AG20443 (cell line): ENCODE measurements at regions not wholly inside any gene's neighbourhood (a gene's known extent, or its start where the extent isn't known, plus 50 kb on each side); places are given as distances from the start of the nearest gene placed in this dataset.
"Not testable (repeated sequence)": the region's sequence is repeated elsewhere in the genome, so short reads cannot be mapped to it uniquely, and the experiment has no call there.

Experiments used
- DNase-seq: peaks from one replicate; pipeline ENCODE4 v3.0.0; 2012; ENCODE audit warnings: low spot score, mixed read lengths

GRCh38 chr10:53430974-53431373 lies 658.4 kb upstream of the MBL2 start:
- DNase-seq: no peak

GRCh38 chr10:53430127-53430891 lies 657.7 kb upstream of the MBL2 start:
- DNase-seq: no peak

- DNase-seq: no peak
These were observed 649.8 kb upstream of the MBL2 start for GRCh38 chr10:53422223-53422888.

DNA sequence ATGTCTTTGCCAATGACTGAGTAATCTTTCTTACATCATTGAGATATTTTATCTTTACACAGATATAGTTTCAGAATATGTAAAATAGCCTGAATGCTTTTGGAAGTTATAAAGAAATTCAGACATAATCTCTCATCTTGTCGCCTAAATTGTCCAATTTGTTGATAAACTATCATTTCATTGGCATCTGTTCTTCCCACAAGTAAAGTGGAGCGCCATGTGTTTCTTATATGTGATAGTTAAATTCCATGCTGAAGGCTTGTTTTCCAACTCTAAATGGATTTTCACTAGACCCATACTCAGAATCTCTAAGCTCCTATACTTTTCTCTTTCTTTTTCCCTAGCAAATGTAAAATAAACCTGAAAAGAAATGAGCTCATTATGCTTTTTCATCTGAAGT lies 640.1 kb upstream of the MBL2 start:
- no peak for DNase-seq

GRCh38 chr10:53406532-53406931 lies 633.9 kb upstream of the MBL2 start:
- no peak for DNase-seq

DNA sequence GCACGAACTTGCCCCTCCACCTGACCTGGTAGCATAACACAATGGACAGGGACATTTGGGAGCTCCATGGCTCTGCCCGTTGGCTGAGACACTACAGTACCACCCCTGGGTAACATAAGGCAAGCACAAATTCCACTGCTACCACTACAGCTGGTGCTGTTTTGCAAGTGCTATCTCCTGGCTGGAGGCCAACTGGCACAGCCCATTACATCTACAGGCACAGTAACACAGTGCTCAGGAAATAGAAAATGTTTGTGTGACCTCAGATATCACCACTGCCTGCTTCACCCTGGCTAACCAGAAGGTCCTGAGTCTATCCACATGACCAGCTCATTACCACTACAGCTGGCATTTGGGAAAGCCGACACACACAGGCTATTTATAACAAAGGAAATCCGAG lies 631.1 kb upstream of the MBL2 start:
- DNase-seq: no peak

- no peak for DNase-seq
These were observed 630.0 kb upstream of the MBL2 start for GRCh38 chr10:53402594-53402993.

DNA sequence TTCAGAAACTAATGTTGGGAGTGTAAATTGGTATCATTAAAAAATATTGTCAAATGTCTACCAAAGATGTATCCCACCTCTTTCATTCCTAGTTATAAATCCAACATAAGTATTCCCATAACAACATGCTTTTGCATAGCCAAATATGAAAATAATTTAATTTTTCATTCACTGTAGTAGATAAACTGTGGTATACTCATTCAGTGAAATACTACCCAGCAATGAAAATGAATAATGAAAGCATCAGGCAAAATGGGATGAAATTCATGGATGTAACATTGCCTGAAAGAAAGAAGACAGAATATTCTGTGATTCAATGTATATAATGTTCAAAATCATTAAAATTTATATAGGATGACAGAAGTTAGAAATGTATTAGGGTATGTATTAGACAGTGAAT lies 629.0 kb upstream of the MBL2 start:
- no peak for DNase-seq

DNA sequence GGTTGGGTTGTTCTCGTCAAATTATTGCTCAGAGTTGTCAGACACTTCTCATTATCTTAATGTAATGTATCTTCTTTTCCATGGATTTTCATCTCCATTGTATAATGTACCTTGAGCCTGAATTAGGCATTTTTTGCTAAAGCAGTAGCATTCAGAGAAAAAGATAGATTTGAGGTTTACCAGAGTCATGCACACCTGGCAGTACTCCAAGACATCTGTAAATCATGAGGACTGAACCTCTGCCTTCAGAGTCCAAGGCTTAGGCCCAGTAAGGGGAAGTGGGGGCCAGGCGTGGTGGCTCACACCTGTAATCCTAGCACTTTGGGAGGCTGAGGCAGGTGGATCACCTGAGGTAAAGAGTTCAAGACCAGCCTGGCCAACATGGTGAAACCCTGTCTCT lies 624.3 kb upstream of the MBL2 start:
- no peak for DNase-seq

DNA sequence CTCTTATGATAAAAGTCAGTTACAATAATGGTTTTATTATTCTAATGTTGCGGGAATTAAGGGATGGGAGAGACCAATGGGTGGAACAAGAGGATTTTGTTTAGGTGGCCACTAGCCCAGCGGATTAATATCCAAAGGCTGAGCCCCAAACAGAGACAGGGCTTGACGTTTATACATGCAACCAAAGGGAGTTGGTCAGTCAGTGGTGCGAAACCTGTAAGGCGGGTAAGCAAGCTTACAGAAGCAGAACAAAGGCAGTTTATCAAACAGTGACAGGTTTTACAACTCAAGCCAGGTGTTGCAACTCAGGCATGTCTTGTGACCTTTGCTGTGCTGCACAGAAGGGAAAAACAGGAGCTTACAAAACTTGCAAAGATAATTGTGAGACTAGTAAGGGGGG lies 622.9 kb upstream of the MBL2 start:
- DNase-seq: no peak

DNA sequence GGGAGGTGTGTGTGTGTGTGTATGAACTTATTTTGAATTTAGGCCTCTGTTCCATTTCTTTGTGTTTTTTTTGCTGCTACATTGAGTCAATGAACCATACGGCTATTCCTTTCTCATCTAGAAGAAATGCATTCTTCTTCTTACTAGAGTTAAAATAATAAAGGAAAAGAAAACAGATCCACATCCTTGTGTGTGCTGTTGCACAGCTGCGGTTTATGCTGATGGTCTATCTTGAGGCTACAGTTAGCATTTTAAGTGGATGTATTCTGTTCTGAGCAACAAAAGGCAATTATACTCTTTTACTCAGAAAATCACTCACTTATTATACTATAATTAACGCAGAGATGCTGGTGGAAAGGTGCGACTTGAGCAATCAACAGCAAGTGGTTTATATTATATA lies 615.0 kb upstream of the MBL2 start:
- DNase-seq: no peak

DNA sequence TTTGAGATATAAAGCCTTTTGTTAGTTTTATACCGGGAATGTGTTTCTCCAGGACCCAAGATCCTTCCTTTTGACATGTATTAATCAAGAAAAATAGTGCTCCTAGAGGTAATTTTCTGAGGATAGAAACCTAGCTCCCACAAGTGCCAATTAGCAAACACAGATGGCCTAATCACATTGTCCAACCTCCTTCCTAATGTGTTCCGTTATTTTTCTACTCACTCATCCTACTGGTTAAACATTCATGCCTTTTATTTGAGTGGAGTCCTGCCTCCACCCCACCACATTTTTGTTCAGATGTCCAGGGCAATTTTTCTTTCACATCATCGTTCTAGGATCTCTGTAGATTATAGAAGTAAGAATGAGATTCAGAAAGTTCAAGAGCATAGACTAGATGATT lies 610.0 kb upstream of the MBL2 start:
- DNase-seq: no peak

DNA sequence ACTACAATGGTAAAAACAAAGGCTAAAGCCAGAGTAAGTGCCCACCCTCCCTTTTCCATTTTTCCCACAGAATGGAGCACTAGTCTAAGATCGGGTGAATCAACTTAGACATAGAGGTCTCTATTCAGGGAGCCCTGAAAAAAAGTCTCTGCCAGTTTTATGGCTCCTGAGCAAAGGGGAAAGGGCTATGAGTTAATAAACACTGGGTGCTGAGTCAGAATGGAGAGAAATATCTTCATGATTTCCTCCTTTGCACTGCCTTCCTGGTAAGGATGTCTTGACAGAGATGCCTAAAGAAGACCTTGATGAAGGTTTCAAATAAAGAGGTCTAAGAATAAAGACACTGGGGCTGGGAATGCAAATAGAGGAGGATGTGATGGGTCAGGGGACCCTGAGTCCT lies 607.4 kb upstream of the MBL2 start:
- DNase-seq: no peak

DNA sequence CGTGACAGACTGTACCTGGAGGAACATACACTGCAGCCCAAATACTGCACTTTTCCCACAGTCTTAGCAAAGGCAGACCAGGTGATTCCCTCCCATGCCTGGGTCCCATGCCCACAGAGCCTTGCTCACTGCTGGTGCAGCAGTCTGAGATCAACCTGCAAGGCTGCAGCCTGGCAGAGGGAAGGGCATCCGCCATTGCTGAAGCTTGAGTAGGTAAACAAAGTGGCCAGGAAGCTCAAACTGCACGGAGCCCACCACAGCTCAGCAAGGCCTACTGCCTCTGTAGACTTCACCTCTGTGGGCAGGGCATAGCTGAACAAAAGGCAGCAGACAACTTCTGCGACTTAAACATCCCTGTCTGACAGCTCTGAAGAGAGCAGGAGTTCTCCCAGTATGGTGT lies 597.8 kb upstream of the MBL2 start:
- no peak for DNase-seq

DNA sequence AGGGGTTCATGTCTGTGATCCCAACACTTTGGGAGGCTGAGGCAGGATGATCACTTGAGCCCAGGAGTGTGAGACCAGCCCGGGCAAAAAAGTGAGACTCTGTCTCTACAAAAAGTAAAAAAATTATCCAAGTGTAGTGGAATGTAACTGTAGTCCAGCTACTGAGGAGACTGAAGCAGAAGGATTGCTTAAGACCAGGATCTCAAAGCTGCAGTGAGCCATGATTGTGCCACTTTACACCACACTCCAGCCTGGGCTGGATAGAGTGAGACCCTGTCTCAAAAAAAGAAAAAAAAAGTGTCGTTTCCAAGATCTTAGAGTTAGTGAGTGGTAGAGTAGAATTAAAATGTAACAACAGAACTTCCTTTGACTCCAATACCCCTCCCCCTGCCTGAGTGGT lies 589.4 kb upstream of the MBL2 start:
- no peak for DNase-seq

GRCh38 chr10:53361281-53361680 lies 588.7 kb upstream of the MBL2 start:
- DNase-seq: no peak

GRCh38 chr10:53358978-53359377 lies 586.4 kb upstream of the MBL2 start:
- DNase-seq: not testable (repeated sequence)

DNA sequence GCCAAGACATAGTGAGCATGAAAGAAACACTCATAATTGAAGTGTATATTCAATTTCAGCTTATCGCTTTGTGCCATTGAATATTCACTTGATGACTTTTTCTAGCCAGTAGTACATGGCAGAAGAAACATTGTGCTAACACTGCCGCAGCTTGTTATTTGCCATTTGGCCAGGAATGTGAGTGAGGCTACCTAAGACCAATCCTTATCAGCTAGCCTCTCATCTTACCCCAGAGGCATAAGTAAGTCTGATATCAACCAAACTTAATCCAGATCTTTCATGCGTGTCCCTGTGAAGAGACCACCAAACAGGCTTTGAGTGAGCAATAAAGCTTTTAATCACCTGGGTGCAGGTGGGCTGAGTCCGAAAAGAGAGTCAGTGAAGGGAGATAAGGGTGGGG lies 586.0 kb upstream of the MBL2 start:
- no peak for DNase-seq

GRCh38 chr10:53357587-53357986 lies 585.0 kb upstream of the MBL2 start:
- DNase-seq: no peak

DNA sequence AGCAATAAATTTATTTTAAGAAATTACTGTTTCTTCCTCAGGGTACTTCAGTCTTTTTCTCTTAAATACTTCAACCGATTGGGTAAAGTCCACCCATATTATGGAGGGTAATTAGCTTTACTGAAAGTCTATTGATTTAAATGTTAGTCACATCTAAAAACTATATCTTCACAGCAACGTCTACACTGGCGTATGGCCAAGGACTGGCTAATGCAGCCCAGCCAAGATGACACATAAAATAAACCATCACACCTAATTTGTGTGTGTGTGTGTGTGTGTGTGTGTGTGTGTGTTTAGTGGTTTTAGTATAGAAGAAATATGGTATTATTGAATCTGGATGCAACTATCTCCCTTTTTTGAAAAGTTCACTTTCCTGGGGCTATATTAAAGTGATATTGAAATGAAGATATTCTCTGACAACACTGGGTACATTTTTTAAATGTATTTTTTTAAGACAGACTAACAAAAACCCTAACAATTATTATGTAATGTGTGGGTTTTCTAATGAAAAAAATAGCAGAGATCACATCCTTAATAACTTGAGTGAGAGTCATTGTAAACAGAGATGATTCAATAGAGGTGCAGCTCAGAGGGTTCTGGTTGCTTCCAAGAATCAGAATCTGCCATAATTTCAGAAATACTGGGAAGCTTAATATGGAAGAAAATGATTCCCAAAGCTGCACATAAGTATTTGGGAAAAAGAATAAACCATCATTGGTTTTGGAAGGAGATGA lies 584.2 kb upstream of the MBL2 start:
- no peak for DNase-seq

DNA sequence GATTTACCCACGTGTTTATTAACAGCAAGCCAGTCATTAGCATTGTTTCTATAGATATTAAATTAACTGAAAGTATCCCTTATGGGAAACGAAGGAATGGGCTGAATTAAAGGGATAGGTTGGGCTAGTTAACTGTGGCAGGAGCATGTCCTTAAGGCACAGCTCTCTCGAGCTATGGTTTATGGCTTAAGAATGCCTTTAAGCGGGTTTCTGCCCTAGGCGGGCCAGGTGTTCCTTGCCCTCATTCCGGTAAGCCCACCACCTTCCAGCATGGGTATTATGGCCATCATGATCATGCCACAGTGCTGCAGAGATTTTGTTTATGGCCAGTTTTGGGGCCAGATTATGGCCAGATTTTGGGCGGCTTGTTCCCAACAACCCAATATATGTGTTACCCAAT lies 569.9 kb upstream of the MBL2 start:
- not testable (repeated sequence) for DNase-seq

DNA sequence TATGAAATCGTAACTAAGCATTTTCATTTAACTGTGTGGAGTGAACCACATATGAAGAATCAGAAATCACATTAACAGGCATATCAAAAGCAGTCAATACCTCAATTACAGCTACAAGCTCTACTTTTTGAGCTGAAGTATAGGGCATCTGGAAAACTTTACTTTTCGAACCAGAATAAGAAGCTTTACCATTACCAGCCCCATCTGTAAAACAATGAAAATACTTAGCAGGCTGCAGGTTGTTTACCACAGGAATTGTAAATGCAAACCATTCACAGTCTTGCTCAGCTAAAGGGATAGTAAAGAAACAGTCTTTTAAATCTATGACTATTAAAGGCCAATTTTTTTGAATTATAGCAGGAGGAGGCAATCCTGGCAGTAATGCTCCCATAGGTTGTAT lies 565.6 kb upstream of the MBL2 start:
- not testable (repeated sequence) for DNase-seq

- not testable (repeated sequence) for DNase-seq
These were observed 563.3 kb upstream of the MBL2 start for GRCh38 chr10:53335803-53336422.
